NCI-H128 (cell line): ENCODE measurements at regions not wholly inside any gene's neighbourhood (a gene's known extent, or its start where the extent isn't known, plus 50 kb on each side); places are given as distances from the start of the nearest gene placed in this dataset.

Source experiments
- DNase-seq: peaks from one replicate; lab custom pipeline; 2025; ENCODE audit not compliant: unreplicated experiment; lab: John Stamatoyannopoulos, UW

DNA sequence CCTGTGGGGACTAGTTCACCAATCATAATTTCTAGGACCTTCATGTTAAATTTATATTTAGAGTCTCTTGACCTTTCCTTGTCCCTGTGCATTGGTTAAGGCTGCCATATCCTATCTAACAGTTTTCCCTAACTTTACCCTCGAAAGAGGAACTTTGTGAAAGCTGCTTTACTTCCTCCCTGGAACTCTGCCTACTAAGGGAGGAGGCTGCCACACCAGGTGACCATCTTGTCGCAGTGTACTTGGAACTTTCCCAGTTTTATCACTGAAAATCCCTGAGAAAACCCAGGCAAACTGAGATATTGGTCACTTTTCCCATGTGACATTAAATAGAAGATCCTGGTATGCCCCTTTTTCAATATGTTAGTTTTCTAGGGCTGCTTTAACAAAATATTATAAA is 317.6 kb upstream of the TSHZ2 start:
- no peak for DNase-seq

DNA sequence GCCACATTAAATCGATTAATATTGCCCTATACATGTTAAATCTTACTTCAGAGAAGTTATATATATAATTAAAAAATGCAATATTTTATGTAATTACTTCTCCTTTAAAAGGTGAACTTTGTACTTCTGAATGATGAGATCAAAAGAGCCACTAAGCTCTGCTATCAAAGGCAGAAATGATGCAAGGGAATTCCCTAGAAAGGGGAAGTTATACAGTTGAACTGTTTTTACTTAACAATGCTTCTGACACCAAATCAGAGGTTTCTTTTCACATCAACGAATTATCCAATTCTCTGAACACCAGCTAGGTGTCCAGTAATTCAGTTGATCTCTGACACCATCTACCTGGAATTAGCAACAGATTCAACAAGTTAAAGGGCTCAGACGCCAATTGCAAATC is 319.9 kb upstream of the TSHZ2 start:
- no peak for DNase-seq

DNA sequence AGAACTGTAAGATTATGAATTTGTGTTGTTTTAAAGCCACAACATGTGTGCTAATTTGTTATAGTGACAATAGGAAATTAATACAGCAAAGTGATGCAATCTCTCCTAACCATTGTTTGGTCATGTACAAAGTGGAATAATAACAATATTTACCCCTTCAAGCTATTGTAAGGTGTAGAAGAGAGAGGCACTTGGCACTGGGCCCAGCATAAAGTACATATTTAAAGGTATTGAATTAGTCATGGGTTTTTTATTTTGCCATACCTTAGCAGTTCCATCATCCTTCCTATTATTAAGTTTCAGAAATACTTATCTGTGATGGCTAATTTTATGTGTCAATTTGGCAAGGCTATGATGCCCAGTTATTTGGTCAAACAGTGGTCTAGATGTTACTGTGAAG is 322.4 kb upstream of the TSHZ2 start:
- DNase-seq: no peak

DNA sequence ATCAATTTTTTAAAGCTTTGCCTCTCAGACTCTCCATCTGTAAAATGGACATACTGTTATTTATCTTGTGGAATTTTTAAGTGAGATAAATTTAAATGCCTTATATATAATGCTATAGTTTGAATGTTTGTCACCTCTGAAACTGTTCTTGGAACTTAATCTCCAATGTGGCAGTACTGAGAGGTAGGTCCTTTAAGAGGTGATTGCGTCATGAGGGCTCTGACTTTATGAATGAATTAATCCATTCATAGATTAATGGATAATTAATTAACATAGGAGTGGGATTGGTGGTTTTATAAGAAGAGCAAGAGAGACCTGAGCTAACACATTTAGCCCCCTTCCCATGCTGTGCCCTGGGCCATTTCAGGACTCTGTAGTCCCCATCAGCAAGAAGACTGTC is 326.3 kb upstream of the TSHZ2 start:
- no peak for DNase-seq

DNA sequence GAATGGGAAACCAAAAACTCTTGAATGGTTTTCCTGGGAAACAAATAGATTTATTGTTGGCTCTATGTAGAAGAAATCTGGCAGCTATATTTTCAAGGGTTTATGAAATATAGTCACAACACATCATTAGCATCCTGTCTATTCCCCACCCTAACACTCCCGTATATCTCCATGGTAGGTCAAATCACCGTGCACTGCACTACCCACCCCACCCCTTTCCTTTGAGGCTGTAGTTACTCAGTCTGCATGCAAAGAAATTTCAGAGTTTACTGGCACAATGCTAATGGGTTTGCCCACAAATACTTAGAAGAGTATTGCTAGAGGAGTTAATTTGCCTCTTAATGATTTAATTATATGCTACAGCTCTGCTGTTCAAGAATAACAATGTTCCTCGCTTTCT is 329.1 kb upstream of the TSHZ2 start:
- DNase-seq: no peak

DNA sequence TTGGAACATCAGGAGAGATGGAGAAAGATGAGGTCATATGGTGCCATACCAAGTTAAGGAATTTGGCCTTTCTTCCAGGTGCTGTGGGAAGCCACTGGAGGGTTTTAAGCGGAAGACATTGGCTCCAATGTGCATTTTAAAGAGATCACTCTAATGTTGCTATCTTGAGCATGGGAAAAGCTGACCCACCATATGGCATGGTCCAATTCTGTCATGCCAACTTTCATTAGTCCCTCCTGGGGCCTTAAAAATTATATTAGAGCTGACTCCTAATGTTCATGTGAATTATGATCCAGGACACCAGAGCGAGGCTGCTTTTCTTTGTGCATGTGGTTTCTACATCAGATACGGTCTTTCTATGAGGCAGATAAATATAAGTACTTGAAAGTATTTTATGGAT is 335.0 kb upstream of the TSHZ2 start:
- DNase-seq: no peak

DNA sequence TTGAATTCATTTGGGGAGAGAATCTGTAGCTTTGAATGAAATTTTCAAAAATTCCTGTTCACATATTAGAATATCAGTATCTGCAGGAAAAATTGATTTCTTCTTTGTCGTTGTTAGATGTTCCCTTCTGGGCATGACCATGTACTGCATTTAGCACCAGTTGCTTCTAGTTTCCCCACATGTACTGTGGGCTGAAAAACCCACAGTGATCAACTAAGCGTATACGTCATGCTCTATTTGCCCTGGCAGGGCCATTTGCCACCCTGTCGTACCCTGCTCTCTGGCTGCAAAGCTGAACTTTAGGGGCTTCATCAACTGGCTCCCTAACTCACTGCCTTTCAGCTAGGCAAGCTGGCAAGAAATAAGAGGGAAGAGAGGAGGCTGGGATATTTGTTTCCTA is 340.7 kb upstream of the TSHZ2 start:
- no peak for DNase-seq

DNA sequence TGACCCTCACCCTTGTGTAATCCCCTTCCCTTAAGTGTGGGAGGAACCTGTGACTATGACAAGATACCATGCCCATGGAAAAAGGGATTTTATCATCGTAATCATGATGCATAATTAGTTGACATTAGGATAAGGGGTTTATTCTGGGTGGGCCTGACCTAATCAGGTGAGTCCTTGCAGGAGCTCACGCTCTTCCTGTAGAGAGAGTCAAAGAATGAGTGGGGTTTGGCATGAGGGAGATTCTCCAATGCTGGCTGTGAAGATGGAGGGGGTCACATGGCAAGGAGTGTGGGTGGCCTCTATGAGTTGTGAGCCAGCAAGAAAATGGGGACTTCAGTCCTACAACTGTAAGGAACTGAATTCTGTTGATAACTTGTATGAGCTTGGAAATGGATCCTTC is 342.0 kb upstream of the TSHZ2 start:
- DNase-seq: no peak

DNA sequence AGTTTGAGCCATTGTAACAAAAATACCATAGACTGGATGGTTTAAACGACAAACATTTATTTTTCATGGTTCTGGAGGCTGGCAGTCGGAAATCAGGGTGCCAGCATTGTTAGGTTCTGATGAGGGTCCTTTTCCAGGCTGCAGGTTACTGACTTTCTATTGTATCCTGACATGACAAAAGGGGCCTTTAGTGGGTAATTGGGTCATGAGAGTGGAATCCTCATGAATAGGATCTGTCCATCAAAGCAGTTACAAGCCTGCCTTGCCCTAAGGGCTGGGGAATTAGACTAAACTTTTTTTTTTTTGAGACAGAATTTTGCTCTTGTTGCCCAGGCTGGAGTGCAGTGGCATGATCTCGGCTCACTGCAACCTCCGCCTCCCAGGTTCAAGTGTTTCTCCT is 347.9 kb upstream of the TSHZ2 start:
- DNase-seq: no peak

DNA sequence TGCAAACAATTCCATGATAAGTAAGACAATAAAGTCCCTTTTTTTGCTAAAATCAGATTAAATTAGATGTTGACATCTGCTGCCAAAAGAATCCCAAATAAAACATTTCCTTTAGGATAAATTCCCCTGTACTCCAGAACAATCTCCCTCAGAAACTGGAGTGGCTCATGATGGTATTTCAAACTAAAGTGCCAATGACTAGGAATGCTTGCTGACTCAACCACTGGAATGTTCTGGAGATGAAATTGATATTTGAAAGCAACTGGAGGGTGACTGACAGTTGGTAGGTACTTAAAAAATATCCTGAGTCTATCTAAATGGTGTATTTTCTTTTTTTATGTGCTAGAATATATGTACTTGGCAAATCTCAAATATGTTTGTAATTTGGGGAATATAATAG is 350.1 kb upstream of the TSHZ2 start:
- DNase-seq: no peak

DNA sequence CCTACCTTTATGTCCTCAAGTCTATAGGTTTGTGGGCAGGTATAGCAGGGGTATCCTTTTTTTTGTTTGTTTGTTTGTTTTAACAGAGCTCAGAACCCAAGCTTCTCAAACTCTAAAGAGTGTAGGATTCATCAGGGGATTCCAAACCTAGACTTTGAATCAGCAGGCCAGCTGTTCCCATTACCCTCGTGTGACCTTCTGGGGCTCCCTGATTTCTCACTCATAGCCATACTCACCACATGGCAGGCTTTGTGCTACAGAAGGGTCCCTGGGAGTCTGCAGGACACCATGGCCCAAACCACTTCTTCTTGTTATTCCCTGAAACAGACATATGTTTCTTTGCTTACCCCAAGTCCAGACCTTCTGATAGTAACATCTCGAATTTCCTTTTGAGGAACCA is 350.8 kb upstream of the TSHZ2 start:
- no peak for DNase-seq

DNA sequence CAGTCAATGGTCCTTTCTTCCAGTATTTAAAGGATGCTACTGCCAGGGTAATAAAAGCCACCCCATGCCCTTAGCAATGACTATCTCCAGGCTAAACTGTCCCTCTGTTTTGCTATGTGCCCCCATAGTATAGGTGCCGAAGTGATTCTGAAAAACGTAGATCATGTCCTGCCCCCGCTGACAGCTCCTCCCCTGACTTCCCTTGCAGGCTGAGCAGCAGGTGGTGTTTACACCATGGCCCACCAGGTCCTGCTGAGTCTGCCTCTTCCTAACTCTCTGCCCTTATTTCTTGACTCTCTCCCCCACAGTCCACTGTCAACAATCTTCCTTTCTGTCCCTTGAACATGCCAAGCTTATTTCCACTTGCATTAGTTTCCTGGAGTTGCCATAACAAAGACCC is 352.5 kb upstream of the TSHZ2 start:
- no peak for DNase-seq

DNA sequence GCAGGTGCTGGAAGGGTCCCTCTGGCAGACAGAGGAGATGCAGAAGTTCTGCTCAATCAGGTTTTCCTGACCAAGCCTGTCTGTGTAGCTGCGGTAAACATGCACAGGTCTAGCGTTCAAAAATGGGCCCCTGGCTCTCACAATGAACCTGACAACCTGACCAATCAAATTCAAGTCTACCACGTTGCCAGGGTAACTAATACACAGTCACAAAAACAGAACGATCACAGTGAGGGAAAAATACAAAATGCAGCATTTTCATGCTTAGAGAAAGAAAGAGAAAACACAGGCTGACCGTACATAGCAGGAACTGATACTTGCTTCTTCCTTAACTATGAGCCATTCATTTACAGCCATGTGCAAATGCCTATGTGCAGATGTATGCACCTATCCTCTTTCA is 353.1 kb upstream of the TSHZ2 start:
- DNase-seq: no peak

DNA sequence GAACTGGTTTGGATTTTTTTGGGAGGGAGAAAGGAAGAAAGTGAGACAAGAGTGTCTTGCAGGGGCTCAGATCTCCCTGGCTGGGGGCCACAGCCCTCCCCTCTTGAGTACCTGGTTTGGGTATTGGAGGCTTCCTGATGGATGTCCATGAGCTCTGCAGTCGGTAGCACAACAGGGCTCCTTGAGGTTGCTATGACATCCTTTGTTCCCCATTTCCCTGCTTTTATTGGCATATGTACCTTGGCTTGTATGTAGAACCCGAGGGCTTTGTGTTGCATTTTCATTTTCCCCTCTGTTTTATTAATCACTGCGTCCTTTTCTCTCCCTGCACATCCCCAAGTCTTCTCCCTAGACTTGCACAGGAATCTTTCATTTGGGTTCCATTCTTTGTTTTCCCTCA is 355.5 kb upstream of the TSHZ2 start:
- DNase-seq: no peak

DNA sequence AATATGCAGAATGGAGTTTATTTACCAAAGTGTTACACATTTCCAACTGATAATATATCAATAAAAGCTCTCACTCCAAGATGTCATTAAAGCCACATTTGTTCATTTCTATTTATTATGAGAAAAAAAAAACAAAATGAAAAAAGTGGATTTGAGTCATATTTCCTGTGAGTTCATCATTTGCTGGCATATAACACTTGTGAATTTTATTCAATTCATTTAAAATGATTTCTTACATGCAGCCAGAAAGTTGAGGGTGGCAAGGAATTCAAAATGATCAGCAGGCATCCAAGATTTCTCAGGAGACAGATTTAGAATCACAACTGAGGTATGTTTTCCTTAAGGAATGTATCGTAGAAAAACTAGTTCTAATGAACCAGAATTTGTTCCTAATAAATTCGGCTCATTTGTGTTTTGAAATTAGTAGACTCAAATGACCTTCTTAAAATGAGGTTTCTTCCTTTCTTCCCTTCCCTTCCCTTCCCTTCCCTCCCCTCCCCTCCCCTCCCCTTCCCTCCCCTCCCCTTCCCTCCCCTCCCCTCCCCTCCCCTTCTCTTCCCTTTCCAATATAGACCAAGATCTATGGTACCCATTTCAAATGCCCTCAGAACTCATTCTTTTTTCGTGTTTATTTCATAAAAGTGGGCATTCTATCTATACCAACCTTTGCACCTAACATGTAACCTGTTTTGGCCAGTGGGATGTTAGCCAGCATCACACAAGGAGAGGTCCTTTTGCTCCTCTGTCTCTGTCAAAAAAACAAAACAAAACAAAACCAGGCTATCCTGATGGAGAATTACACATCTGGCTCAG is 357.9 kb upstream of the TSHZ2 start:
- no peak for DNase-seq

DNA sequence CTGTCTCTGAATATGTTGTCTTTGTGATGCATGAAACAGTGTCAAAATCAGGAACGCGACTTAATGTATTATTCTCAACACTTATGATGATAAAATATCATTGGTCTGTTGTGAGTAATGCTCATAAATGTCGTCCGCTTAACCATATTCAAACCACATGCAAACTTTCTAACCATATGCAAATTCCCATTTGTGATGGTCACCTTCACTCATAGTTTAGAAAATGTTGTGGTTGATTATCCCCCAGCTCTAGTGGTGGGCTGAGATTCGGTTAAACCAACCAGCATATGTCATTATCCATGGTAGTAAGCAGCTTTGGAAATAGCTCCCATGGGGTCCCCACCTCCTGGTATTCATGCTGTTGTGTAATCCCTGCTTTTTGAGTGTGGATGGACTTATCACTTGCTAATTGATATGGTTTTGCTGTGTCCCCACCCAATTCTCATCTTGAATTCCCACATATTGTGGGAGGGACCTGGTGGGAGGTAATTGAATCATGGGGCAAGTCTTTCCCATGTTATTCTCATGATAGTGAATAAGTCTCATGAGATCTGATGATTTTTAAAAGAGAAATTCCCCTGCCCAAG is 360.0 kb upstream of the TSHZ2 start:
- no peak for DNase-seq

DNA sequence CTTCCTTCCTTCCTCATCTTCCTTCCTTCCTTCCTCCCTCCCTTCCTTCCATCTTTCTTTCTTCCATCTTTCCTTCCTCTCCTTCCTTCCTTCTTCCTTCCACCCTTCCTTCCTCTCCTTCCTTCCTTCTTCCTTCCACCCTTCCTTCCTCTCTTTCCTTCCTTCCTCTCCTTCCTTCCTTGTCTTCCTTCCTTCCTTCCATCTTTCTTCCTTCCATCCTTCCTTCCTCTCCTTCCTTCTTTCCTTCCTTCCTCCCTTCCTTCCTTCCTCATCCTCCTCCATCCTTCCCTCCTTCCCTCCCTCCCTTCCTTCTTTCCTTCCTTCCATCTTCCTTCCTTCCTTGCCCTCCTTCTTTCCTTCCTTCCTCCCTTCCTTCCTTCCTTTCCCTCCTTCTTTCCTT is 361.4 kb upstream of the TSHZ2 start:
- DNase-seq: no peak

DNA sequence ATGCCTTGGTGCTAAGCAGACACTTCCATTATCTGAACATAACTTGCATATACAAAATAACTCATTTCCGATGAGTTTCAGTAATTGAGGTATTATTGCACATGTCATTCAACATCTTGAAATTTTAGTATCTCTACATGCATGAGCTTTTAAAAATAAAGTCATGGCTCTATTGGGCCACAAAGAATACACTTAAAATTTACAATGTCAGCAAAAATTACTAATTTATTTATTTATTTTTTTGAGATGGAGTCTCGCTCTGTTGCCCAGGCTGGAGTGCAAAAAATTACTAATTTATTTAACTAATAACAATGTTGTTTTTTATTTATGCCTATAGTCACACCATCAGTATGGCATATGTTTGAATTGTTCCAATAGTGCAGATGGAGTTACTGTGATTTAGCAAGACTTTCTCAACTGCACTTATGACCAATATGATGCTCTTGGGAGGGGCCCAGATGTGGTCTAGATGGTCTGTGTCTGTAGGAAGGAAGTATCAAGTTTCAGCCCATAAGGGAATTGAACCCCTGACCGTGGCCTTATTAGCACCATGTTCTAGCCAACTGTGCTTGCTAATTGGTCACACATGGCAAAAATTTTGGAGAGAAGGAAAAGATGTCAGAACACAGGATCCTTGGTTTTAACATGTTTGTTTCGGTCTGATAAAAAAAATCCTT is 370.7 kb upstream of the TSHZ2 start:
- no peak for DNase-seq

DNA sequence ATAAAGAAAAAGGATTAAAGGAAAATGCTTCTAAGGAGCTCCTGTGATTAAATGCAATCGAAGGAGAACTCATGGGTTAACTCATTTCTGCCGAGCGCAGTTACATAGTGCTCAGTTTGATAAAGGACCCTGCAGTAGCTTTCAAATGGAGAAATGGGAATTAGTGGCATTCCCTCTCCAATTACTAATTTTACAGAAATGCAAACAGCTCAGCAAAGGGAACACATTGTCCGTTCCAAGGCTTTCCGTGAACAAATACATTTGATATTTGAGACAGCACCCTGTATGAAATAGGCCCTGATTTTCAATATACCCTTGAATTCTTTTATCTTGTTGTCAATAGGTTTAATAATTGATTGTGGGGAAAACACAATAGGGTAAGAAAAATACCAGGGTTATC is 375.9 kb upstream of the TSHZ2 start:
- DNase-seq: no peak

DNA sequence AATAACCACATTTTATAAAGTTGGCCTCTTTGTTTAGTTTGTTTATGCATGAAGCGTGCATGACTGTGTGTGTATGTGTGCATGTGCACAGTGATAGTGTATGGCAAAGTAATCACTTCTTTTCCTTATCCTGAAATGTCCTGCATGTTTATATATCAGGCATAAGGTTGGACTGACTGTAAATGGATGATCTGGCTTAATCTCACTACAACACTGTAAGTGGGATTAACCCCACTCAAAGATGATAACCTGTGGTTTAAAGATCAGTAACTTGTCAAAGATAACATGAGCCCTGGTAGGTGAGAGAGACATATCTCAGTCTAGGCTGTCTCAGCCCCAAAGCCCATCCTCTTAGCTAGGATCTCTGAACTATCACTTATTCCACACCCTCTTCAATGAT is 376.6 kb upstream of the TSHZ2 start:
- no peak for DNase-seq

DNA sequence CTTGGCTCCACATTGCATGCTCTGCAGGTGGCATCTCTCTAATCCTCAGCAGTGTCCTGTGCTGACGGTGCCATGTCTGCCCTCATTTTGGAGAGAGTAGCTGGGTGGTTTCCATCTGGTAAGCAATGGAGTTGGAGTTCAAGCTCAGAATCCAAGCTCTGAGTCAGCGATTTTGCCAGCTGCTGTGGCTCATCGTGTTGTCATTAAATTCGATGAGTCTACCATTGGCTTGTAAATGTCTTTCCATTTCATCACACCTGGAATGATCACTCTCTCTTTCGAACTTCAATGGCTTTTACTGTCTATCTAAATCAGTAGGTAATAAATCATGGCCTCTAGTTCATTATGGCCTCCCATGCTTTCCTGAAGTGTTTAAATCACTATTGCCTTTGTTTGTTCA is 378.5 kb upstream of the TSHZ2 start:
- no peak for DNase-seq

DNA sequence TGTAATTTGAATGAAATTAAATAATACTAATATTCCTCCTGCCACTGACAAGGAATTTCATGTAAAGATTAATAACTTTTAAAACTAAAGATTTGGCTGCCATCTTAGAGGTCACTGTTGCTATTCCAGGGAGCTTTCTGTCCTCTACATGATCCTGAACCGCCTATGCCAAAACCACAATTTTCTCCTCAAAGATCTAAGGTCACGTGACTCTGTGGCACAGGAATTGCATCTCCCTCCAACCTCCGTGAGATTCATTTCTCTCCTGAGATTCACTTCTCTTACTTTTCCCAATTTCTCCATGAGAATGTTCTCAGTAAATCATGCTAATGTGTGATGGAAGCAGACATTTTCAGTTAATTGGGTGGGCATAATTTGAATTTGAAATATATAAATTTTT is 379.6 kb upstream of the TSHZ2 start:
- DNase-seq: no peak

DNA sequence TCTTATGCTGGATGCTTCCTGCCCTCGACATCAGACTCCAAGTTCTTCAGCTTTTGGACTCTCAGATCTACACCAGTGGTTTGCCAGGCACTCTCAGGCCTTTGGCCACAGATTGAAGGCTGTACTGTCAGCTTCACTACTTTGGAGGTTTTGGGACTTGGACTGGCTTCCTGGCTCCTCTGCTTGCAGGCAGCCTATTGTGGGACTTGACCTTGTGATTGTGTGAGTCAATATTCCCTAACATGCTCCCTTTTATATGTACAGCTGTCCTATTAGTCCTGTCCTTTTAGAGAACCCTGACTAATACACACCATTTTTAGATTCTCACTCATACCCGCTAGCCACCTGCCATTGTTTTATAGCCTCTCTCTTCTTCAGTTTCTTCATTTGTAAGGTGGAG is 382.1 kb upstream of the TSHZ2 start:
- no peak for DNase-seq
